CD4-positive, alpha-beta T cell (primary cell): ENCODE measurements at regions not wholly inside any gene's neighbourhood (a gene's known extent, or its start where the extent isn't known, plus 50 kb on each side); places are given as distances from the start of the nearest gene placed in this dataset.
"Not testable (repeated sequence)": the region's sequence is repeated elsewhere in the genome, so short reads cannot be mapped to it uniquely, and the experiment has no call there.

Source experiments
- ATAC-seq: fragments of 200-7000 bp; cut with Tn5 transposase; one replicate; pipeline ENCODE4 v1.10.0; 2022; ENCODE audit warnings: mild to moderate bottlenecking; ENCODE audit not compliant: poor library complexity
- CTCF ChIA-PET: fragments of 350-600 bp; sonication (Branson Sonifier 250); formaldehyde crosslinking; loops from one replicate; lab custom pipeline; 2021; ENCODE audit warnings: antibody characterized with exemption, inconsistent platforms; lab: Charles Lee
- POLR2A ChIA-PET: fragments of 350-600 bp; sonication (Branson Sonifier 250); formaldehyde crosslinking; loops from one replicate; lab custom pipeline; 2021; ENCODE audit warnings: antibody characterized with exemption, inconsistent platforms; lab: Charles Lee
- DNase-seq, 14 experiments: peaks; one replicate each; pipeline ENCODE4 v3.0.0-alpha.2; 2013 to 2020; ENCODE audit warnings: mixed read lengths in 2 of 14
- H3K27ac ChIP-seq, 2 donors: one replicate each; pipeline versions ENCODE4 v1.5.1 to v1.7.0; 2013; ENCODE audit warnings: low read length in 2 of 2, low read depth in 1 of 2, mild to moderate bottlenecking in 1 of 2
- H3K27me3 ChIP-seq, 2 experiments: 1 replicate in 1 of 2; 2 replicates in 1 of 2; pipeline versions ENCODE4 v1.6.1 to v1.7.0; 2013; ENCODE audit warnings: low read length in 2 of 2, control low read depth in 1 of 2, mild to moderate bottlenecking in 1 of 2, moderate library complexity in 1 of 2; ENCODE audit not compliant: insufficient read depth in 2 of 2, control insufficient read depth in 1 of 2
- H3K36me3 ChIP-seq: one replicate; pipeline ENCODE4 v1.6.1; 2013; ENCODE audit warnings: low read length, control low read depth; ENCODE audit not compliant: insufficient read depth
- H3K4me1 ChIP-seq: one replicate; pipeline ENCODE4 v1.6.1; 2013; ENCODE audit warnings: low read length, control low read depth; ENCODE audit not compliant: insufficient read depth
- H3K4me3 ChIP-seq: one replicate; pipeline ENCODE4 v1.5.1; 2013; ENCODE audit warnings: mild to moderate bottlenecking, low read length, moderate library complexity
- H3K9me3 ChIP-seq, 2 experiments: 1 replicate in 1 of 2; 2 replicates in 1 of 2; pipeline versions ENCODE4 v1.6.1 to v1.7.0; 2013; ENCODE audit warnings: low read length in 2 of 2, mild to moderate bottlenecking in 2 of 2, control low read depth in 1 of 2, moderate library complexity in 1 of 2; ENCODE audit not compliant: control insufficient read depth in 1 of 2, insufficient read depth in 1 of 2
- H3K27ac Mint-ChIP-seq: one replicate; pipeline ENCODE4 v1.8.0; 2020; ENCODE audit warnings: mixed read lengths
- H3K27me3 Mint-ChIP-seq: one replicate; pipeline ENCODE4 v1.8.0; 2021; ENCODE audit warnings: mixed read lengths
- H3K36me3 Mint-ChIP-seq: one replicate; pipeline ENCODE4 v1.8.0; 2021; ENCODE audit warnings: low read depth, mixed read lengths
- H3K4me1 Mint-ChIP-seq: one replicate; pipeline ENCODE4 v1.8.0; 2021; ENCODE audit warnings: low read depth, mixed read lengths
- H3K4me3 Mint-ChIP-seq: one replicate; pipeline ENCODE4 v1.8.0; 2020; ENCODE audit warnings: mild to moderate bottlenecking, mixed read lengths
- H3K9me3 Mint-ChIP-seq: one replicate; pipeline ENCODE4 v1.8.0; 2020; ENCODE audit warnings: mixed read lengths
- CTCF ChIP-seq: fragments of 200-600 bp; IDR thresholded peaks from one replicate; pipeline ENCODE4 v1.8.0; 2022; ENCODE audit warnings: antibody characterized with exemption, mild to moderate bottlenecking
- intact Hi-C, 2 experiments: fragments of 100-400 bp; cut with DNase I in 1 of 2; cut with micrococcal nuclease in 1 of 2; formaldehyde crosslinking; loops; one replicate each; pipeline versions ENCODE4 v1.15.1 to v1.9.0; 2023 to 2025; cut with DNase I, micrococcal nuclease

GRCh38 chrX:7993873-7994272 lies 66.7 kb upstream of the PNPLA4 start:
- no peaks in the 10 kb centered on the region for H3K9me3 Mint-ChIP-seq
- ChIA-PET POLR2A (no interaction called here), CTCF (no interaction called here)
- DNase-seq: no peak
- intact Hi-C loops: loop anchor here in 1 of 2 experiments (5.0 to 10.0 kb wide), 2 partner anchors 818 to 1711 kb away; no protein-coding TSS in a partner anchor
- no peak for TF ChIP-seq CTCF
- H3K4me3 Mint-ChIP-seq: no peak overlapping the region
- no peak overlapping the region for H3K27ac Mint-ChIP-seq
- no peaks in the 10 kb centered on the region for H3K4me1 Mint-ChIP-seq
- Histone ChIP-seq H3K4me3 (no peak overlapping the region), H3K36me3 (no peaks in the 10 kb centered on the region), H3K4me1 (no peaks in the 10 kb centered on the region), H3K9me3 (no peaks in the 10 kb centered on the region), H3K27me3 (no peaks in the 10 kb centered on the region), H3K27ac (no peak overlapping the region)
- no peaks in the 10 kb centered on the region for H3K27me3 Mint-ChIP-seq
- no peak for ATAC-seq
- H3K36me3 Mint-ChIP-seq: no peaks in the 10 kb centered on the region

DNA sequence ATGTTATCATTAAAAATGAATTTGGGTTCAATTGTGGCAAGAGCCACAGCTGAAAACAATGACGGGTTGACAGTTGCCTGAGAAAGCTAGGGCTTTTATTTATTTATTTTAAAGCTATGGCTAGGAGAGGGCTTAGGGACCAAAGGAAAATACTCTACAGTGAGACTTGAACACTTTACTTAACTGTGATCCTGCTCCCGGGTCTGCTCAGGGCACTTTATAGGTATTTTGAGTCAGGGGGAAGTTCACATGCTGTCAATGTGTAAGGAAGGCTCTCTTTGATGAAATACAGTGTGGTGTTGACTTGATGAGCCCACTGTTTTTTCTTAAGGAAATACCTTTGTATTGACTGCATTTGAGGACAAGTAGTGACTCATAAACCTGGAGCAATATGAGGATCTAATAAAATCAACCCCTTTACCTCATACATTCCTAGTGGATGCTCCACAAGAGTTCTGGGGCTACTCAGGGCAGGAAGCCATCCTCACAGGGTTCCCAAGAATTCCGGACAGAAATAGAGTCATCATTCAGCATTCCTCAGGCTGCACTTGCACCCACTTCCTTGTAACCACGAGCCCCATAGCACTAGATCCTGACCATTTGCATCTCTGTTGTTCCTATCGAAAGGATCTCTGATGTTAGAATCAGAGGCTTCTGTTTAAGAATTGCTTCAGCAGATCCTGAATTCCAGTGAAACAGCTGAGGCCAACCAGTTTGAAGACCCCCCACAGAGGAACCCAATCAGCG lies 61.0 kb upstream of the PNPLA4 start:
- H3K27me3 Mint-ChIP-seq, H3K27me3 ChIP-seq, H3K27ac ChIP-seq, H3K4me3 Mint-ChIP-seq, intact Hi-C loops, POLR2A ChIA-PET, H3K9me3 Mint-ChIP-seq, H3K36me3 Mint-ChIP-seq, H3K27ac Mint-ChIP-seq, H3K4me1 Mint-ChIP-seq, H3K4me3 ChIP-seq, H3K4me1 ChIP-seq, ATAC-seq, DNase-seq, H3K9me3 ChIP-seq, CTCF ChIA-PET, H3K36me3 ChIP-seq: not testable (repeated sequence)

DNA sequence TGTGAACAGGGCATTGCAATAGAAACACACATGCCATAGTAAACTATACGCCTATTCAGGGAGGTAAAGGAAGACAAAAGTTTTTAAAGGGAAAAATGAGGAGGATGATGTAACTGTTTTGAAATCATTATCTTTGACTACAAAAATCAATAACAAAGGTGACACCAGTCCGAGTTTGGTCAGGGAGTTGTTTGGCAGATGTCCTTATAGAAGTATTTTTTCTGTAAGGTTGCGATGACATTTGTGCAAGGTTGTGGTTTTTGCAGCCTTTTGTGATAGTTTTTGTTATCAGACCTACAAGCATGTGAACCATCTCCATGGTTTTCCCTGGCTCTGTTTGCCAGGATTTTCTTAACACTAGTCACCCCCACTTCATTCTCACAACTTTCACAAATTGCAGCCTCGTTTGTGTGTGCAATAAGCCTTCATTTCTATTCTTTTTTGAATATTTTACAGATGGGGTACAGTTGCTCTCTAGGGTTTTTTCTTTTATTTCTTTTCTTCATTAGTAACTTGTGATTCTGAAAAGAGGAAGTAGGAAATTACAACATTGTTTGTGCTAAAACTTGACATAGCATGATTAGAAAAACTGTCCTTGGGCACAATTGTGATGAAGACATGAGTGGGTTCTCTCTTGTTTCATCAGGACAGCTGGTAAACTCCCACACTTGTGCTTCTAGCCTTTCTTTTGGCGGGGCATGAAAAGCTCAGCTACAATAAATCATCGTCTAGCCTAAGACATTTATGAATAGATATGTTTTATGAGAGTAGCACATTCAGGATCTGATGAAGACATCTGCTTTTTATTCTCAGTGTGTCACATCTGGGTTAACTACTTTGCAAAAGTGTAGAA lies 60.2 kb upstream of the PNPLA4 start:
- Histone ChIP-seq H3K4me1 (no peaks in the 10 kb centered on the region), H3K9me3 (no peaks in the 10 kb centered on the region), H3K4me3 (no peak overlapping the region), H3K36me3 (no peaks in the 10 kb centered on the region), H3K27me3 (no peaks in the 10 kb centered on the region), H3K27ac (no peak overlapping the region)
- H3K27me3 Mint-ChIP-seq: no peaks in the 10 kb centered on the region
- intact Hi-C loops: no loop called here
- no peak for TF ChIP-seq CTCF
- H3K27ac Mint-ChIP-seq: no peak overlapping the region
- DNase-seq (no peak), ATAC-seq (no peak)
- no peaks in the 10 kb centered on the region for H3K4me1 Mint-ChIP-seq
- H3K4me3 Mint-ChIP-seq: no peak overlapping the region
- ChIA-PET POLR2A (no interaction called here), CTCF (no interaction called here)
- H3K36me3 Mint-ChIP-seq: no peaks in the 10 kb centered on the region
- no peaks in the 10 kb centered on the region for H3K9me3 Mint-ChIP-seq

DNA sequence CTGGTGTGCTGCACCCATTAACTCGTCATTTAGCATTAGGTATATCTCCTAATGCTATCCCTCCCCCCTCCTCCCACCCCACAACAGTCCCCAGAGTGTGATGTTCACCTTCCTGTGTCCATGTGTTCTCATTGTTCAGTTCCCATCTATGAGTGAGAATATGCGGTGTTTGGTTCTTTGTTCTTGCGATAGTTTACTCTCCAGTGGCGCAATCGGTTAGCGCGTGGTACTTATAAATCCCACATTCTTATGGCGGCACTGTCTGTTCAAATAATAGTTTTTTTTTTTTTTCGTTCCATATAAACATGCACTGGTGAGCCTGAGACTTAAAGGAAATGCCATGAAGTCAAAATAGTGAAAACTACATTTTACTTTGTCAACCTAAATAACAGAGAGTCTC lies 59.5 kb upstream of the PNPLA4 start:
- H3K27me3 ChIP-seq, H3K9me3 Mint-ChIP-seq, H3K36me3 Mint-ChIP-seq, H3K4me3 Mint-ChIP-seq, H3K4me3 ChIP-seq, H3K4me1 ChIP-seq, H3K4me1 Mint-ChIP-seq, POLR2A ChIA-PET, H3K9me3 ChIP-seq, ATAC-seq, H3K36me3 ChIP-seq, H3K27ac ChIP-seq, DNase-seq, intact Hi-C loops, CTCF ChIA-PET, H3K27me3 Mint-ChIP-seq, H3K27ac Mint-ChIP-seq: not testable (repeated sequence)
